ENCODE measurements at regions not wholly inside any gene's neighbourhood (a gene's known extent, or its start where the extent isn't known, plus 50 kb on each side); places are given as distances from the start of the nearest gene placed in this dataset.
A peak's percentile ranks its signal among the peaks of the same experiment; 100 is the strongest.
"Not testable (repeated sequence)": the region's sequence is repeated elsewhere in the genome, so short reads cannot be mapped to it uniquely, and the experiment has no call there.

DNA sequence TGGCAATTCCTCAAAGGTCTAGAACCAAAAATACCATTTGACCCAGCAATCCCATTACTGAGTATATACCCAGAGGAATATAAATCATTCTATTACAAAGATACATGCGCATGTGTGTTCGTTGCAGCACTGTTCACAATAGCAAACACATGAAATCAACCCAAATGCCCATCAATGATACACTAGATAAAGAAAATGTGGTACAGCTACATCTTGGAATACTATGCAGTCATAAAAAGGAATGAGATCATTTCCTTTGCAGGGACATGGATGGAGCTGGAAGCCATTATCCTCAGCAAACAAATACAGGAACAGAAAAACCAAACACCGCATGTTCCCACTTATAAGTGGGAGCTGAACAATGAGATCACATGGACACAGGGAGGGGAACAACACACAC is 95.9 kb upstream of the LYPLAL1 start:
- intact Hi-C loops (cut with micrococcal nuclease); ATAC-seq; H3K79me2 ChIP-seq (ENCODE audit: control insufficient read depth, insufficient read depth, low read length); H3K9me1 ChIP-seq (ENCODE audit: control insufficient read depth, insufficient read depth, low read length); H3K4me1 ChIP-seq (replicated peaks in 1 of 2; ENCODE audit: control insufficient read depth in 2 of 2, insufficient read depth in 2 of 2, low read length in 2 of 2); FAIRE-seq; H3K4me3 ChIP-seq; H3K36me3 ChIP-seq (ENCODE audit: control insufficient read depth, insufficient read depth, low read length); H3K9me3 ChIP-seq (replicated peaks; ENCODE audit: control insufficient read depth, insufficient read depth, low read depth, low read length); H2AFZ ChIP-seq (ENCODE audit: low read depth, low read length); H3K4me2 ChIP-seq (ENCODE audit: insufficient read depth, low read length); BruUV-seq (replicated peaks); H4K20me1 ChIP-seq (replicated peaks; ENCODE audit: control insufficient read depth, insufficient read depth, low read length); in situ Hi-C loops (cut with MboI); H3K9ac ChIP-seq (ENCODE audit: insufficient read depth in 1 of 2, low read depth in 2 of 2, low read length in 2 of 2); DNase-seq (ENCODE audit: extremely low read depth in 1 of 4, low spot score in 3 of 4); H3K27me3 ChIP-seq (ENCODE audit: control insufficient read depth in 2 of 2, insufficient read depth in 2 of 2, low read length in 2 of 2); H3K27ac ChIP-seq (ENCODE audit: extremely low read depth, low read depth, low read length); CTCF ChIA-PET (ENCODE audit: low intra/inter-chr PET ratio): not testable (repeated sequence)
- POLR2A ChIA-PET, result interaction anchor here (1.9 kb wide), 1 partner anchor 11 kb away, joined by 9 read pairs; no protein-coding TSS in a partner anchor
- peak; percentile 54 for TF ChIP-seq ZNF146 (CRISPR knock-in tag; IDR thresholded peaks at IDR 0.05; ENCODE audit: unreplicated experiment)
- WGBS (ENCODE audit: insufficient coverage, low coverage, missing lambda C conversion rate), result 51% methylated on average over 3 of the region's 3 CpGs

DNA sequence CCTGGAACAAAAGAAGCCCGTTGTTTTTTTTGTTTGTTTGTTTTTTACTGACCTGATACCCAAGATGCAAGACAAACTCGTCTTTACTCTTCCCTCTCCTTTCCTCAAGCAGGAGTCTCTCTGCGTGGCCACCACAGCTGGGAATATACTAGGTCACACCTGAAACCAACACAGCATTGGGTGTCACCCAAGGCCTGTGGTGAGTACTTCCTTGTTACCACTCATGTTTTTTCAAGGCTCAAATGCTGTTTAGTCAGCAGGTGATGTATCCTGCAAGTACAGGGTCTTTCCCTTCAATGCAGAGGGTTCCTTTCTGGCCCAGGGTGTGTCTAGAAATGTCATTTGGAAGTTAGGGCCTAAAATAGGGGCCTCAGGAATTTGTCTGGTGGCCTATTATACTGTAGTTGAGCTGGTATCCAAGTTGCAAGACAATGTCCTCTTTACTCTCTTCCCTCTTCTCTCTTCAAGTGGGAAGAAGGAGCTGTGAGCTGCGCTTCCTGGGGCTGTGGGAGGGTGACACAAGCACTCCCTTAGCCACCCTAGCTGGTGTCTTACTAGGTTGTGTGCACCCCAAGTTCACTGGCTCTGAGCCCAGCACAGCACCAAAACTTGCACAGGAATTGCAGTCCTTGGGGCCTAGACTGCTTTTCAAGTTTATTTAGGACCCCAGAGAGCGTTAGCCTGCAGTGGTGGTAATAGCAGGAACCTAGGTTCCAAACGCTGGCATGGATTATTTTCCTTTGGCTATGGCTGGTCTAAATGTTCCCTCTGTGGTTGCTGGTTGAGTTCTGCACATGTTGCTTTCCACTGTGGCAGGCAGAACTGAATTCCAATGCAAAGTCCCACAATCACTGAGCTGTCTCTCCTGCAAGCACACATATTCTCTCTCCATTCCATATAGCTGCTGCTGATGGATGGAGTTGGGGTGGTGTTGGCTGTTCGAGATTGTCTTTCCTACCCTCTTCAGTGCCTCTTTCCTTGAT is 91.4 kb upstream of the LYPLAL1 start:
- CTCF ChIA-PET (ENCODE audit: low intra/inter-chr PET ratio), result no interaction called here
- H3K27me3 ChIP-seq (ENCODE audit: control insufficient read depth in 2 of 2, insufficient read depth in 2 of 2, low read length in 2 of 2), result no peaks in the 10 kb centered on the region
- BruUV-seq (replicated peaks), result no TSS peak
- H3K79me2 ChIP-seq (ENCODE audit: control insufficient read depth, insufficient read depth, low read length), result no peaks in the 10 kb centered on the region
- H3K27ac ChIP-seq (ENCODE audit: extremely low read depth, low read depth, low read length), result no peak overlapping the region
- H3K9me3 ChIP-seq (replicated peaks; ENCODE audit: control insufficient read depth, insufficient read depth, low read depth, low read length), result no peaks in the 10 kb centered on the region
- POLR2A ChIA-PET, result interaction anchor here (0.6 kb wide), 1 partner anchor 92 kb away, joined by 3 read pairs; no protein-coding TSS in a partner anchor
- DNase-seq (ENCODE audit: extremely low read depth in 1 of 4, low spot score in 3 of 4), result no peak
- H3K4me1 ChIP-seq (replicated peaks in 1 of 2; ENCODE audit: control insufficient read depth in 2 of 2, insufficient read depth in 2 of 2, low read length in 2 of 2), result peaks cover 0 to 17% of the 10 kb centered on the region in 2 experiments; a peak in 3 of 5 replicates
- no peaks in the 10 kb centered on the region for H3K36me3 ChIP-seq (ENCODE audit: control insufficient read depth, insufficient read depth, low read length)
- H2AFZ ChIP-seq (ENCODE audit: low read depth, low read length), result peak overlapping the region; percentile 5; the same call in 1 of the 2 replicates
- FAIRE-seq, result no peak
- H3K9me1 ChIP-seq (ENCODE audit: control insufficient read depth, insufficient read depth, low read length), result no peaks in the 10 kb centered on the region
- peak; percentile 63 for ATAC-seq
- intact Hi-C loops (cut with micrococcal nuclease), result no loop called here
- H4K20me1 ChIP-seq (replicated peaks; ENCODE audit: control insufficient read depth, insufficient read depth, low read length), result no peaks in the 10 kb centered on the region
- 34% methylated on average over 7 of the region's 7 CpGs for WGBS (ENCODE audit: insufficient coverage, low coverage, missing lambda C conversion rate)
- no peak overlapping the region for H3K4me3 ChIP-seq
- H3K4me2 ChIP-seq (ENCODE audit: insufficient read depth, low read length), result no peak overlapping the region
- in situ Hi-C loops (cut with MboI), result no loop called here
- H3K9ac ChIP-seq (ENCODE audit: insufficient read depth in 1 of 2, low read depth in 2 of 2, low read length in 2 of 2), result no peak overlapping the region
- TF ChIP-seq ZNF57 (CRISPR knock-in tag; IDR thresholded peaks at IDR 0.05) (no peak), RERE (CRISPR knock-in tag; IDR thresholded peaks at IDR 0.05; ENCODE audit: borderline replicate concordance) (no peak), PHF21A (IDR thresholded peaks at IDR 0.05; ENCODE audit: borderline replicate concordance, low read depth) (no peak), DMBX1 (CRISPR knock-in tag; IDR thresholded peaks at IDR 0.05; ENCODE audit: borderline replicate concordance) (no peak)
